GM19238 (cell line): ENCODE measurements at regions not wholly inside any gene's neighbourhood (a gene's known extent, or its start where the extent isn't known, plus 50 kb on each side); places are given as distances from the start of the nearest gene placed in this dataset.
"Not testable (repeated sequence)": the region's sequence is repeated elsewhere in the genome, so short reads cannot be mapped to it uniquely, and the experiment has no call there.

Source experiments
- DNase-seq: peaks from one replicate; pipeline ENCODE4 v3.0.0; 2011; ENCODE audit warnings: low spot score; ENCODE audit not compliant: insufficient read length

GRCh38 chrX:63470506-63470905 is 119.4 kb upstream of the SPIN4 start:
- DNase-seq, result no peak

- no peak for DNase-seq
These were observed 115.6 kb upstream of the SPIN4 start for GRCh38 chrX:63466690-63467089.

GRCh38 chrX:63458981-63459380 is 107.8 kb upstream of the SPIN4 start:
- no peak for DNase-seq

DNA sequence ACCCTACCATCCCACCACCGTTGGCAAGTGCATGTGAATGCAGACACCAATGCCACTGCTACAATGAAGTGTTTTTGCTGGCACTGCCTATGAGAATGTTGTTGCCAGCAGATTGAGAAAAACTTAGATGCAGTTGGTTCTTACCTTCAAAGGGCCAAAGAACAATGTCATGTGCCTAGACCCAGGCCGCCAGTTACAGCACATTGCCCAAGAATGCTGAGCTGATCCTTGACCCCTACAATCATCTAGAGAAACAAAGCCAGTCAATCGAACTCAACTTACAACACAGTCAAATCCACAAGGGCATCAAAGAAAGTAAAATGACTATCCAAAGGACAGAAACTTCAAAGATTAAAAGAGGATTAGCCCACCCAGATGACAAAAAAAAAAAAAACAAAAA is 102.4 kb upstream of the SPIN4 start:
- DNase-seq, result no peak

- no peak for DNase-seq
These were observed 90.6 kb upstream of the SPIN4 start for GRCh38 chrX:63441717-63442116.

- DNase-seq, result no peak
These were observed 88.4 kb upstream of the SPIN4 start for GRCh38 chrX:63439580-63439979.

DNA sequence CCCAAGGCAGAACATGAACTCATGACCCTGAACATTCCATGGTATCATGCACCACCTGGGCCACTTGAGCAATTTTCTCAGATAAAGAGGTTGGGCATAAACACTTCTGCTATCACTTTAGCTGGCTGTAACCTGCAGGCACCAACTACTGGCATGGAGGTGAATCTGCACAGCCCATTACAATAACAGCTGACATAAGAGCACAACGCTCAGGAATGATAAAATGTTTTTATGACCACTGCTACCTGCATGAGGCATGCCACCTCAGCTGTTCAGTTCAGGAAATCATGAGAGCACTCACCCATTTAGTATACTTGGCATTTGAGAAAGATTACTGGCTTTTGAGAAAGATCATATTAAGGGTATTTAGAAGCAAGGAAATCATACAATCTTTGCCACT is 85.7 kb upstream of the SPIN4 start:
- no peak for DNase-seq

GRCh38 chrX:63434665-63435064 is 83.5 kb upstream of the SPIN4 start:
- no peak for DNase-seq

GRCh38 chrX:63434206-63434605 is 83.1 kb upstream of the SPIN4 start:
- DNase-seq, result no peak

- no peak for DNase-seq
These were observed 78.9 kb upstream of the SPIN4 start for GRCh38 chrX:63430026-63430425.

- no peak for DNase-seq
These were observed 77.2 kb upstream of the SPIN4 start for GRCh38 chrX:63428348-63428747.

- no peak for DNase-seq
These were observed 75.4 kb upstream of the SPIN4 start for GRCh38 chrX:63426519-63426918.

DNA sequence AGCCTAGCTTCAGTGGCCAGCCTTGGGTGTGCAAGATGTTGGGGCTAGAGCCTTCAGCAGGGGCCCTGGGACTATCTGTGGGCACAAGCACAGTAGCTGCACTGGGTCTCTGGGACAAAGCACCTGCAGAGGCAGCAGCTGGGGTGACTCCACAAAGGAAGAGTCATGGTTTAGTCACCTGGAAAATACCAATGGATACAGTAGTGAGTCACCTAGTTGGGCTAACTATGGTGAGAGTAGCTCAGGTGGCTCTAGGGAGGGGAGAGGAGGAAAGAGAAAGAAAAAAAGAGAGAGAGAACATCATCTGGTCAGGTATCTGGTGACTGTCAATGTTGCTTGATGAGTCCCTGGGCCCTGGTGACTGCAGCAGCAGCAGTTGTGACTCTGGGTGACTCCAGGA is 72.9 kb upstream of the SPIN4 start:
- DNase-seq, result no peak

- DNase-seq, result no peak
These were observed 70.3 kb upstream of the SPIN4 start for GRCh38 chrX:63421411-63421810.

GRCh38 chrX:63418211-63418610 is 67.1 kb upstream of the SPIN4 start:
- DNase-seq, result no peak

GRCh38 chrX:63417649-63418048 is 66.5 kb upstream of the SPIN4 start:
- no peak for DNase-seq

GRCh38 chrX:63409934-63410333 is 58.8 kb upstream of the SPIN4 start:
- not testable (repeated sequence) for DNase-seq

DNA sequence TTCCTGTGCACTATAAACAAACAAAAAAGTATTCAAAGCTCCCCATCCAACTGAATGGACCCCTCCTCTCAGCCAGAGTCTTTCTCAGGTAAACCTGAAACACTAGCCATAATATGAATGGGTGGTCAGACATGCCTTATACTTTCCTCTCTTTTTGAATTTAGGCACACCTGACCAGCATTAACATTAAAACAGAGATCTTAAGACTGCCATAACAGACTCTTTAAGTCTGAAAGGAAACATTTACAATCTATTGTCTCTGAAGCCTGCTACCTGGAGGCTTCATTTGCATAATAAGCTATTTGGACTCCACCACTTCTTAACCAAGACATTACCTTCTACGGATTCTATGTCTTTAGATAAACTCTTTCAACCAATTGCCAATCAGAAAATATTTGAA is 56.9 kb upstream of the SPIN4 start:
- no peak for DNase-seq

DNA sequence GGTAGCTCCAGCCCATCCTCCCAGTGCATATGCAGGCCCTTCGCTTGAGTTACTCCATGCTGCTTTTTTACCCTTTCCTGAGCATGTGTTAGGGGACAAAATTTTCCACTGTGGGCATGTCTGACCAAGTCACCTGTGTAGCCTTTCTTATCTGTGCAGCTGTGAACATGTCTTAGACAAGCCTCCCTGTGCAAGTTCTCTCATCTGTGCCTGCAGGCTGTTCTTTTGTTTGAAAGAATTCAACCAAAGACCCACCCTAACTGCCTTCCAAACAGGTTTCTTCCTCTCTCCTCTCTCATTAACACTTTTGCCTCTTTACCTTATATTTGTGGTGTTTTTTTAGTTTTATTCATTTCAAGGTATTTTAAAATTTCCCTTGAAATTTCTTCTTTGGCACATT is 53.2 kb upstream of the SPIN4 start:
- no peak for DNase-seq

DNA sequence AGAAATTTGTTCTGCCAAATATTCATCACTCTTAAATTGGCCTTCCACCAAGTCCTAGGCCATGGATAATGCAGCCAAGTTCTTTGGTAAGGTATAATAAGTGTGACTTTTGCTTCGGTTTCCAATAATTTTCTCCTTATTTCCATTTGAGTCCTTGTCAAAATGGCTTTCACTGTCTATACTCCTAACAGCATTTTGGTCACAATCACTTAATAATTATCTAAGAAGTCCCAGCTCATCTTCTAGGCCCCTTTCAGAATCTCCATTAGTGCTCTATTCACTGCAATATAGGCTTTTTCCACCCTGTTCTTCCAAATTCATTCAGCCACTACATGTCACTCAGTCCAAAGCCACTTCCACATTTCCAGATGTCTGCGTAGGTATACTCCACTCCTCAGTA is 51.0 kb upstream of the SPIN4 start:
- no peak for DNase-seq
